GM10266 (cell line): ENCODE measurements at regions not wholly inside any gene's neighbourhood (a gene's known extent, or its start where the extent isn't known, plus 50 kb on each side); places are given as distances from the start of the nearest gene placed in this dataset.

Source experiments
- DNase-seq: peaks from one replicate; pipeline ENCODE4 v3.0.0; 2012; ENCODE audit errors: extremely low spot score
- TF ChIP-seq, protein P1 (sequence below): IDR thresholded peaks from 2 replicates; pipeline ENCODE4 v1.5.1; 2012; ENCODE audit warnings: mild to moderate bottlenecking, low read depth; ENCODE audit not compliant: control insufficient read depth, insufficient read depth; ENCODE audit errors: missing control alignments

DNA sequence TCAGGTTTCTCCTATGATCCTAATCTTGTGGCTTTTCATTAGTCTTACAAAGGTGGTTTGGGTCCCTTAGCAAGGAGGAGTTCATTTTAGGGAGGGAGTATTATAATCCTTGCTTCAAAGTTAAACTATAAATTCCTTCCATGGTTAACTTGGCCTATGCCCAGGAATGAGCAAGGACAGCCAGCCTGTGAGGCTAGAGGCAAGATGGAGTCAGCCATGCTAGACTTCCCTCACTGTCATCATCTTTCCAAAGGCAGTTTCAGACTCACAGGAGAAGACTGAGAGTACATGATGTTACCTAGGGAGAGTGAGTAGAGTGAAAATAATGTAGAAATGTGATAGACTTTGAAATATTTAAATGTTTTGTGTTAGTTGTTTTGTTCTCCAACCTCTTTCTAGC lies 192.3 kb downstream of the GPAT3 start:
- TF ChIP-seq, protein P1, sequence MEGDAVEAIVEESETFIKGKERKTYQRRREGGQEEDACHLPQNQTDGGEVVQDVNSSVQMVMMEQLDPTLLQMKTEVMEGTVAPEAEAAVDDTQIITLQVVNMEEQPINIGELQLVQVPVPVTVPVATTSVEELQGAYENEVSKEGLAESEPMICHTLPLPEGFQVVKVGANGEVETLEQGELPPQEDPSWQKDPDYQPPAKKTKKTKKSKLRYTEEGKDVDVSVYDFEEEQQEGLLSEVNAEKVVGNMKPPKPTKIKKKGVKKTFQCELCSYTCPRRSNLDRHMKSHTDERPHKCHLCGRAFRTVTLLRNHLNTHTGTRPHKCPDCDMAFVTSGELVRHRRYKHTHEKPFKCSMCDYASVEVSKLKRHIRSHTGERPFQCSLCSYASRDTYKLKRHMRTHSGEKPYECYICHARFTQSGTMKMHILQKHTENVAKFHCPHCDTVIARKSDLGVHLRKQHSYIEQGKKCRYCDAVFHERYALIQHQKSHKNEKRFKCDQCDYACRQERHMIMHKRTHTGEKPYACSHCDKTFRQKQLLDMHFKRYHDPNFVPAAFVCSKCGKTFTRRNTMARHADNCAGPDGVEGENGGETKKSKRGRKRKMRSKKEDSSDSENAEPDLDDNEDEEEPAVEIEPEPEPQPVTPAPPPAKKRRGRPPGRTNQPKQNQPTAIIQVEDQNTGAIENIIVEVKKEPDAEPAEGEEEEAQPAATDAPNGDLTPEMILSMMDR = no peak
- no peak for DNase-seq

DNA sequence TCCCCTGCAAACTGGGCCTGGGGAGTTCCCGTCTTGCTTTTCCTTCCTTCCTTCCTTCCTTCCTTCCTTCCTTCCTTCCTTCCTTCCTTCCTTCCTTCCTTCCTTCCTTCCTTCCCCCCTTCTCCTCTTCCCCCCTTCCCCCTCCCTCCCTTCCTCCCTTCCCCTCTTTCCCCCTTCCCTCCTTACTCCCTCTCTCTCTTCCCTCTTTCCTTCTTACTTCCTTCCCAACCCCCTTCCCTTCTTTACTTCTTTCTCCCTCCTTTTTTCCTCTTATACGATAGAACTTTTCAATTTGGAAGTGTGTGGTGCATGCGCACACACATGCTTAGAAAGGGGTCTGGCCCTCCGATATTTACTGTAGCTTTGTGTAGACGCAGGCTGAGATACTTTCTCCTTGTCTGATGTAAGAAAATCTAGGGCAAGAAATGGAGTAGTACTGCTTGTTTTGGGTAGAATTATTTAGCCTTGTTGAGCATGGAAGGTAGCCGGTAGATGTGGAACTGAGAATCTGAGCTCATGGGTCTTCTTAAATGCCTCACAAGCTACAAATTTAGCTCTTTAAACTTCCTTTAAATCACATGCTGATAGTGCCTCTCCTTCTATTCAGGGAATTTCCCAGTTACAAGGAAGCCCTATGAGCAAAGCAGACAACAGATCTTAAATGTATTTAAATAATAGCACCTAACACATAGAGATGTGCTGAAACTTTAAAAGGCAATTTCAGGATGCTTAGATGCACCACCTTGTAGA lies 189.6 kb downstream of the GPAT3 start:
- no peak for DNase-seq
- TF ChIP-seq, protein P1 = no peak

DNA sequence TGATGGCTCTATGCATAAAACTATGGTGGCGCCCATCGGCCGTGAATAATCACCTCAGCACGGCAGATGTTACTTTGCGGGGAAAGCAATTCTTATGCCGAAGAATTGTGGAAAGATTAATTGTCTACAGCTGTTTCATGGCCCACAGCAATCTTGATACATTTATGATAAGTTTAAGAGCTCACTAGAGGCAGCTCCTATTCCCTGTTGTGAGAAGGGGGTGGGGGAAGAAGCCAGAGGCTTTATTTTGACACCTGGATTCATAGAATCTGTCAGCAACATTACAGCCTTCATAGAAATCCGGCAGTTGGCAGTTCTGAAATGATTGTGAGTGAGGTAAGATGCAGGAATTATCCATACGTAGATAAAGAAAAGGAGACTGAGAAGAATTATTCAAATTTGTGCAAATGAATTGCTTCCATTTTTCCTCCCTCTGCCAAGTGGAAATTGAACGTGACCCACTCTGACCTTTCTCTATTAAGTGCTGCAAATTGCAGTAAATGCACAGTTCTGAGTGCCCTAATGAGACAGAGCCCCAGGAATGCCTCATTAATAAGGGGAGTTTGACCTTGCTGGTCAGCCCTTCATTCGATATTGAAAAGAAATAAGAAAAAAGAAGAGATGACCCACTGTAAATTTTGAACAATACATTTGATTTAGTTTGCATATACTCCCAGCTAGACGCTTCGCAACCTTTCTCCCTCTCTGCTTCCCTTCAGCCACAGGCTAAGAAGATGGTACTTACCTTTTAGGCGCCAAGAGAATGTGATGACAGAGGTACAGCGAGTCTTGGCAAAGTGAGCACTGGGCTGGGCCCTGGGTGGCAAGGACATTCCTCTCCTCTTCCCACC lies 188.8 kb downstream of the GPAT3 start:
- DNase-seq = no peak
- TF ChIP-seq, protein P1 = no peak

DNA sequence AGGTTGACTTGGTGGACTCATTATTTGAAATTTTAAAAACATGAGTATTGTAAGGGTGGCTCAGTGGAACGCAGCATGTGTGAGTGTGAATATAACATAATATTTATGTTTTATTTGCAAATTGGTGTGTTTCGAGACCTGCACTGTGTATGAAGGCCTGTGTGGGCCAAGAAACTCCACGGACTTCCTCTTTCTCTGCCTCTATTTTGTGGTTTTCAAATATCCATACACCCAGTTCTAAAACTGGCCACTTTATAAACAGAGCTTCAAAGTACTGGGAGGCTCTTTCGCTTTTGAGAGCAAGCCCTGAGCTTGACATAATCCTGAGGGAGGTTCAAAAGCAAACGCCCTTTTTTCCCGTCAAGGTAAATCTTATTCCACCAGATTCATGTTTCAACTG lies 187.7 kb downstream of the GPAT3 start:
- DNase-seq = no peak
- TF ChIP-seq, protein P1 = no peak

GRCh38 chr4:83722730-83723269 lies 186.9 kb downstream of the GPAT3 start:
- TF ChIP-seq, protein P1 = no peak
- DNase-seq = no peak

GRCh38 chr4:83716874-83717273 lies 181.0 kb downstream of the GPAT3 start:
- DNase-seq = no peak

More at GRCh38 chr4:83716874-83717273, 181.0 kb downstream of the GPAT3 start:
- TF ChIP-seq, protein P1 = no peak
